SK-N-SH (cell line): ENCODE measurements at regions not wholly inside any gene's neighbourhood (a gene's known extent, or its start where the extent isn't known, plus 50 kb on each side); places are given as distances from the start of the nearest gene placed in this dataset.

Source experiments
- CTCF ChIA-PET: fragments of 300-600, 350-600 bp; formaldehyde crosslinking; extraction: SDS; loops from one replicate; lab custom pipeline; 2021; lab: Yijun Ruan, JAX
- POLR2A ChIA-PET: fragments of 350-600 bp; sonication (Branson Sonifier 250); formaldehyde crosslinking; extraction: SDS; loops from one replicate; lab custom pipeline; 2020; ENCODE audit warnings: antibody characterized with exemption, inconsistent platforms; lab: Yijun Ruan, JAX
- DNase-seq: peaks from one replicate; pipeline ENCODE4 v3.0.0; 2012
- H2AFZ ChIP-seq: fragments of 200-600 bp; sonication (generic); 2 replicates; pipeline ENCODE4 v1.8.1; 2016; ENCODE audit warnings: antibody characterized with exemption, mild to moderate bottlenecking, low read depth
- H3F3A ChIP-seq: fragments of 200-600 bp; sonication (generic); replicated peaks from 2 replicates; pipeline ENCODE3; 2016; ENCODE audit warnings: antibody characterized with exemption, mild to moderate bottlenecking; ENCODE audit not compliant: insufficient read depth
- H3K27ac ChIP-seq, 2 experiments: fragments of 200-500 bp in 1 of 2; fragments of 200-600 bp in 1 of 2; sonication (Bioruptor generic) in 1 of 2; sonication (generic), shearing (Covaris generic) in 1 of 2; 2 replicates each; pipeline versions ENCODE4 v1.5.1 to v1.6.1; 2014 to 2016; ENCODE audit warnings: low read depth in 2 of 2, inconsistent platforms in 1 of 2, low read length in 1 of 2, mild to moderate bottlenecking in 1 of 2, mixed read lengths in 1 of 2
- H3K27me3 ChIP-seq: fragments of 200-600 bp; sonication (generic), shearing (Covaris generic); 2 replicates; pipeline ENCODE4 v1.6.1; 2016; ENCODE audit warnings: mixed run types; ENCODE audit not compliant: insufficient read depth
- H3K36me3 ChIP-seq, 2 experiments: fragments of 200-500 bp in 1 of 2; fragments of 200-600 bp in 1 of 2; sonication (Bioruptor generic) in 1 of 2; sonication (generic) in 1 of 2; replicated peaks in 1 of 2; 2 replicates each; pipeline versions ENCODE3 to v1.5.1; 2014 to 2016; ENCODE audit warnings: low read length in 1 of 2, mild to moderate bottlenecking in 1 of 2; ENCODE audit not compliant: insufficient read depth in 2 of 2, control insufficient read depth in 1 of 2
- H3K4me1 ChIP-seq, 2 experiments: fragments of 200-500 bp in 1 of 2; fragments of 200-600 bp in 1 of 2; sonication (Bioruptor generic) in 1 of 2; sonication (generic), shearing (Covaris generic) in 1 of 2; 2 replicates each; pipeline versions ENCODE4 v1.5.1 to v1.6.1; 2014 to 2016; ENCODE audit warnings: low read depth in 1 of 2, low read length in 1 of 2, mixed run types in 1 of 2; ENCODE audit not compliant: insufficient read depth in 2 of 2, control insufficient read depth in 1 of 2
- H3K4me2 ChIP-seq: fragments of 200-600 bp; sonication (generic), shearing (Covaris generic); 2 replicates; pipeline ENCODE4 v1.6.1; 2017; ENCODE audit warnings: mixed run types
- H3K4me3 ChIP-seq, 2 experiments: fragments of 200-500 bp in 1 of 2; fragments of 200-600 bp in 1 of 2; sonication (Bioruptor generic) in 1 of 2; sonication (generic), shearing (Covaris generic) in 1 of 2; 2 replicates each; pipeline versions ENCODE4 v1.5.1 to v1.8.1; 2014 to 2016; ENCODE audit warnings: low read depth in 2 of 2, inconsistent platforms in 1 of 2, low read length in 1 of 2, mild to moderate bottlenecking in 1 of 2, mixed read lengths in 1 of 2, moderate library complexity in 1 of 2
- H3K79me2 ChIP-seq: fragments of 200-600 bp; sonication (generic); 2 replicates; pipeline ENCODE4 v1.8.1; 2017; ENCODE audit warnings: mild to moderate bottlenecking; ENCODE audit not compliant: insufficient read depth
- H3K9ac ChIP-seq: fragments of 200-600 bp; sonication (generic); 2 replicates; pipeline ENCODE4 v1.6.1; 2017; ENCODE audit warnings: mixed run types
- H3K9me2 ChIP-seq: fragments of 200-600 bp; sonication (generic); 2 replicates; pipeline ENCODE4 v1.6.1; 2017; ENCODE audit warnings: mixed run types
- H3K9me3 ChIP-seq: fragments of 200-600 bp; sonication (generic); 2 replicates; pipeline ENCODE4 v1.6.1; 2017; ENCODE audit warnings: mixed run types, mild to moderate bottlenecking, moderate library complexity
- H4K20me1 ChIP-seq: fragments of 200-600 bp; sonication (generic); 2 replicates; pipeline ENCODE4 v1.6.1; 2017; ENCODE audit warnings: mild to moderate bottlenecking, mixed run types; ENCODE audit not compliant: insufficient read depth
- EP300 ChIP-seq, 2 experiments: IDR thresholded peaks; 2 replicates each; pipeline versions ENCODE4 v1.4.0 to v1.6.1; 2012; ENCODE audit warnings: borderline replicate concordance in 1 of 2, low read depth in 1 of 2, low read length in 1 of 2
- FOSL2 ChIP-seq: IDR thresholded peaks from 2 replicates; pipeline ENCODE4 v1.4.0; 2012; ENCODE audit warnings: low read depth, mild to moderate bottlenecking, moderate library complexity, borderline replicate concordance
- FOXJ3 ChIP-seq: sonication (generic); formaldehyde crosslinking; IDR thresholded peaks from 2 replicates; pipeline ENCODE4 v1.5.1; 2020; ENCODE audit warnings: mild to moderate bottlenecking, missing genetic modification reagents
- FOXM1 ChIP-seq: IDR thresholded peaks from 2 replicates; pipeline ENCODE4 v1.4.0; 2012; ENCODE audit warnings: low read depth, mild to moderate bottlenecking
- GABPA ChIP-seq: IDR thresholded peaks from 2 replicates; pipeline ENCODE4 v1.4.0; 2012; ENCODE audit warnings: low read depth, mild to moderate bottlenecking
- GATA2 ChIP-seq: sonication (generic); formaldehyde crosslinking; IDR thresholded peaks from 2 replicates; pipeline ENCODE4 v1.5.0; 2020; ENCODE audit warnings: mild to moderate bottlenecking, missing genetic modification reagents
- JUND ChIP-seq: IDR thresholded peaks from 2 replicates; pipeline ENCODE4 v1.4.0; 2012
- MXI1 ChIP-seq: IDR thresholded peaks from 2 replicates; pipeline ENCODE4 v1.6.1; 2012; ENCODE audit warnings: mild to moderate bottlenecking, low read depth, low read length, improper control_type of control experiment
- NFIC ChIP-seq: IDR thresholded peaks from 2 replicates; pipeline ENCODE4 v1.4.0; 2012; ENCODE audit warnings: borderline replicate concordance
- NRF1 ChIP-seq: IDR thresholded peaks from 2 replicates; pipeline ENCODE4 v1.6.1; 2012; ENCODE audit warnings: low read depth, mild to moderate bottlenecking, low read length
- RAD21 ChIP-seq: IDR thresholded peaks from 2 replicates; pipeline ENCODE4 v1.6.1; 2012; ENCODE audit warnings: mild to moderate bottlenecking, low read length
- RCOR1 ChIP-seq: fragments of 150-350 bp; IDR thresholded peaks from 2 replicates; pipeline ENCODE4 v1.6.1; 2017; ENCODE audit warnings: antibody characterized with exemption, low read length
- RFX5 ChIP-seq: IDR thresholded peaks from 2 replicates; pipeline ENCODE4 v1.6.1; 2012; ENCODE audit warnings: mild to moderate bottlenecking, improper control_type of control experiment, low read length
- SIN3A ChIP-seq: IDR thresholded peaks from 2 replicates; pipeline ENCODE4 v1.6.1; 2012; ENCODE audit warnings: low read depth, mild to moderate bottlenecking, low read length, moderate library complexity, borderline replicate concordance
- TAF1 ChIP-seq: IDR thresholded peaks from 2 replicates; pipeline ENCODE4 v1.6.1; 2012; ENCODE audit warnings: low read depth, mild to moderate bottlenecking, low read length, moderate library complexity, borderline replicate concordance
- YY1 ChIP-seq: IDR thresholded peaks from 2 replicates; pipeline ENCODE4 v1.4.0; 2012; ENCODE audit warnings: low read depth, mild to moderate bottlenecking
- WGBS: methylation state at CpG from one replicate; pipeline ENCODE4 v1.1.6; 2017; ENCODE audit warnings: low lambda C conversion rate; 5-methylcytosine and 5-hydroxymethylcytosine counted together
- TF ChIP-seq, protein P1 (sequence below): IDR thresholded peaks from 2 replicates; pipeline ENCODE4 v1.4.0; 2012; ENCODE audit warnings: low read depth
- TF ChIP-seq, protein P2 (sequence below): fragments of 150-350 bp; IDR thresholded peaks from 2 replicates; pipeline ENCODE4 v1.6.1; 2017; ENCODE audit warnings: antibody characterized with exemption, low read length, low read depth, borderline replicate concordance

DNA sequence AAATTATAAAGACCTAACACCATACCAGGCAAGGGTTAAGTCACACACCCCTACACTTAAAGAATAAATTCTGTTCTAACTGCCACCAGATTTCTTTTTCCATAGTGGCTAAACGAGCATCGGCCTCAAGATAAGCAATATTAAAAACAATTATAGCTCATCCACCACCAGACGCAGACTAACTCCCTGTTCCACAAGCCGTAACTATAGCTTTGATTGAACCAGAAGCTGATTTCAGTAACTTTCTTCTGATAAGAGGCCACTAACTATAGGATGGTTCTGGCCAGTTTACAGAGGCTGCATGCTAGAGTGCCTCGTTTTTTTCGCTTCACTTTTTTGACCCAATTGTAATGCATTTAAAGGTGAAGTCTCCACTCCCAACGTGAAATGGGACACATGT, 238.8 kb downstream of the MRPL39 start:
- Histone ChIP-seq H3K9me2 (no peaks in the 10 kb centered on the region), H3F3A (peaks cover 34% of the 10 kb centered on the region), H3K4me1 (peaks cover 4 to 29% of the 10 kb centered on the region in 2 experiments), H3K4me2 (peak overlapping the region; percentile 70; the same call in 1 of the 2 replicates), H3K27me3 (no peaks in the 10 kb centered on the region), H3K36me3 (no peaks in the 10 kb centered on the region), H3K27ac (peak overlapping the region; percentile 58 to 98), H3K79me2 (no peaks in the 10 kb centered on the region), H4K20me1 (no peaks in the 10 kb centered on the region), H2AFZ (peak overlapping the region; percentile 47; the same call in 1 of the 2 replicates), H3K9me3 (no peaks in the 10 kb centered on the region), H3K9ac (no peak overlapping the region; the same call in 1 of the 2 replicates), H3K4me3 (no peak overlapping the region)
- POLR2A ChIA-PET, result no interaction called here
- CTCF ChIA-PET, result interaction anchor here (1.4 to 2.9 kb wide), 2 partner anchors 17 to 19 kb away, joined by 3 to 14 read pairs; no protein-coding TSS in a partner anchor
- WGBS, result 59% methylated on average over 7 of the region's 7 CpGs
- no peak for TF ChIP-seq NRF1
- TF ChIP-seq RFX5, result no peak
- TF ChIP-seq NFIC, result no peak
- TF ChIP-seq TAF1, result no peak
- TF ChIP-seq GABPA, result no peak
- TF ChIP-seq, protein P1, sequence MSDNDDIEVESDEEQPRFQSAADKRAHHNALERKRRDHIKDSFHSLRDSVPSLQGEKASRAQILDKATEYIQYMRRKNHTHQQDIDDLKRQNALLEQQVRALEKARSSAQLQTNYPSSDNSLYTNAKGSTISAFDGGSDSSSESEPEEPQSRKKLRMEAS, result no peak
- TF ChIP-seq SIN3A, result no peak
- TF ChIP-seq YY1, result no peak
- no peak for TF ChIP-seq FOXJ3 (CRISPR knock-in tag)
- TF ChIP-seq RCOR1, result 0 out of 2 replicates have a peak, but pooled peaks have one; percentile 33
- TF ChIP-seq, protein P2, sequence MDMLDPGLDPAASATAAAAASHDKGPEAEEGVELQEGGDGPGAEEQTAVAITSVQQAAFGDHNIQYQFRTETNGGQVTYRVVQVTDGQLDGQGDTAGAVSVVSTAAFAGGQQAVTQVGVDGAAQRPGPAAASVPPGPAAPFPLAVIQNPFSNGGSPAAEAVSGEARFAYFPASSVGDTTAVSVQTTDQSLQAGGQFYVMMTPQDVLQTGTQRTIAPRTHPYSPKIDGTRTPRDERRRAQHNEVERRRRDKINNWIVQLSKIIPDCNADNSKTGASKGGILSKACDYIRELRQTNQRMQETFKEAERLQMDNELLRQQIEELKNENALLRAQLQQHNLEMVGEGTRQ, result no peak
- peak; percentile 62 for TF ChIP-seq GATA2 (CRISPR knock-in tag)
- TF ChIP-seq FOSL2, result no peak
- no peak for TF ChIP-seq RAD21
- peak; percentile 17 for DNase-seq

DNA sequence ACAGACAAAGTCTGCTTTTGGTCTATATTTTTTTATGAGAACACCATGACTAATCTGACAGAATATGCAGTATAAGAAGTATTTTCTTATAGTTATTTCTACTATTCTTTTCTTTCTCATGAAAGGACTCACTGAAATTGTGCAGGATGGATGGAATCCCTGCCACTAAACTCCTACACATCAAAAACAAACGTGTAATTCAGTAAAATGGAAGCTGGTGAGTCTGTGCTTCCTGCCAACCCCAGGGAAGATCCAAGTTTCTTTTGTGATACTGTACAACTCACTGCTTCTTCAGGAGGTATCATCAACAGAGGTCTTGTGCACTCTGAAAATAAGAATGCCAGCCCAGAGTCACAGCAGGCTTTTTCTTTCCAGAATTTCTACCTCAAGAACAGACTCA, 241.2 kb downstream of the MRPL39 start:
- POLR2A ChIA-PET, result no interaction called here
- H3K27ac ChIP-seq, result peak overlapping the region in 1 of 2 experiments; percentile 37; a peak in 2 of 4 replicates
- DNase-seq, result no peak
- H3K4me1 ChIP-seq, result peaks cover 4 to 18% of the 10 kb centered on the region in 2 experiments
- H3K4me2 ChIP-seq, result no peak overlapping the region
- no peaks in the 10 kb centered on the region for H3K36me3 ChIP-seq
- peak overlapping the region; percentile 54; the same call in 1 of the 2 replicates for H2AFZ ChIP-seq
- H3K79me2 ChIP-seq, result no peaks in the 10 kb centered on the region
- no peaks in the 10 kb centered on the region for H3K9me3 ChIP-seq
- CTCF ChIA-PET, result no interaction called here
- H3K9me2 ChIP-seq, result no peaks in the 10 kb centered on the region
- peaks cover 27% of the 10 kb centered on the region for H3F3A ChIP-seq
- no peaks in the 10 kb centered on the region for H3K27me3 ChIP-seq
- no peaks in the 10 kb centered on the region for H4K20me1 ChIP-seq
- no peak overlapping the region for H3K4me3 ChIP-seq
- TF ChIP-seq EP300 (IDR thresholded peaks at IDR 0.05; ENCODE audit: borderline replicate concordance in 1 of 2, low read depth in 1 of 2, low read length in 1 of 2), result no peak
- TF ChIP-seq, protein P2, result no peak
- TF ChIP-seq JUND, result no peak
- no peak for TF ChIP-seq MXI1
- no peak for TF ChIP-seq FOXM1
- TF ChIP-seq, all 33 proteins: peak for 0
- H3K9ac ChIP-seq, result no peak overlapping the region
- whole genome bisulfite sequencing, result 48% methylated on average over 1 of the region's 1 CpG
